WTC11 (cell line): ENCODE measurements at regions not wholly inside any gene's neighbourhood (a gene's known extent, or its start where the extent isn't known, plus 50 kb on each side); places are given as distances from the start of the nearest gene placed in this dataset.
A peak's percentile ranks its signal among the peaks of the same experiment; 100 is the strongest.

ENCODE experiments used
- ATAC-seq: fragments of 200-7000 bp; cut with Tn5 transposase; 2 replicates; pipeline ENCODE4 v1.10.0; 2021; ENCODE audit warnings: mild to moderate bottlenecking, moderate library complexity
- CTCF ChIA-PET: fragments of 300-600 bp; sonication (Branson Sonifier 250); formaldehyde crosslinking; loops from one replicate; lab custom pipeline; 2021; ENCODE audit warnings: antibody characterized with exemption; lab: Charles Lee
- POLR2A ChIA-PET: fragments of 350-600 bp; sonication (Branson Sonifier 250); formaldehyde crosslinking; loops from one replicate; lab custom pipeline; 2021; ENCODE audit warnings: antibody characterized with exemption; lab: Charles Lee
- DNase-seq: peaks from one replicate; pipeline ENCODE4 v3.0.0; 2021; ENCODE audit warnings: low spot score
- H3K27ac Mint-ChIP-seq: 2 replicates; pipeline ENCODE4 v1.8.0; 2021; ENCODE audit warnings: mixed read lengths
- H3K27me3 Mint-ChIP-seq: 2 replicates; pipeline ENCODE4 v1.8.0; 2021; ENCODE audit warnings: low read depth, mild to moderate bottlenecking, moderate library complexity, mixed read lengths
- H3K36me3 Mint-ChIP-seq: 2 replicates; pipeline ENCODE4 v1.8.0; 2021; ENCODE audit warnings: mixed read lengths
- H3K4me1 Mint-ChIP-seq: 2 replicates; pipeline ENCODE4 v1.8.0; 2022; ENCODE audit warnings: mixed read lengths
- H3K4me3 Mint-ChIP-seq: 2 replicates; pipeline ENCODE4 v1.8.0; 2021; ENCODE audit warnings: mild to moderate bottlenecking, moderate library complexity, mixed read lengths
- H3K9me3 Mint-ChIP-seq: 2 replicates; pipeline ENCODE4 v1.8.0; 2021; ENCODE audit warnings: mixed read lengths
- ELF4 ChIP-seq: sonication (generic); formaldehyde crosslinking; IDR thresholded peaks from 2 replicates; pipeline ENCODE4 v1.8.1; 2022; ENCODE audit warnings: low read depth, mild to moderate bottlenecking, moderate library complexity, missing genetic modification reagents
- ETV6 ChIP-seq: sonication (generic); formaldehyde crosslinking; IDR thresholded peaks from 2 replicates; pipeline ENCODE4 v1.8.1; 2022; ENCODE audit warnings: mild to moderate bottlenecking, missing genetic modification reagents
- FOXK1 ChIP-seq: sonication (generic); formaldehyde crosslinking; IDR thresholded peaks from 2 replicates; pipeline ENCODE4 v1.8.0; 2022; ENCODE audit warnings: mild to moderate bottlenecking, moderate library complexity, missing genetic modification reagents
- GTF2I ChIP-seq: fragments of 250-450 bp; sonication (Bioruptor Pico); conservative IDR thresholded peaks from 2 replicates; pipeline ENCODE4 v1.4.0; 2021; ENCODE audit warnings: mild to moderate bottlenecking
- KAT7 ChIP-seq: sonication (generic); formaldehyde crosslinking; IDR thresholded peaks from 2 replicates; pipeline ENCODE4 v1.8.1; 2023; ENCODE audit warnings: missing genetic modification reagents, mild to moderate bottlenecking, borderline replicate concordance
- NFATC4 ChIP-seq: fragments of 250-450 bp; sonication (Bioruptor Pico); IDR thresholded peaks from 2 replicates; pipeline ENCODE4 v1.9.0; 2021; ENCODE audit warnings: mild to moderate bottlenecking
- NFYB ChIP-seq: sonication (generic); formaldehyde crosslinking; conservative IDR thresholded peaks from 2 replicates; pipeline ENCODE4 v1.8.0; 2022; ENCODE audit warnings: low read depth, missing genetic modification reagents
- NR1H2 ChIP-seq: sonication (generic); formaldehyde crosslinking; IDR thresholded peaks from 2 replicates; pipeline ENCODE4 v1.9.0; 2021; ENCODE audit warnings: mild to moderate bottlenecking, moderate library complexity, missing genetic modification reagents
- NR3C1 ChIP-seq: sonication (generic); formaldehyde crosslinking; conservative IDR thresholded peaks from 2 replicates; pipeline ENCODE4 v1.8.1; 2023; ENCODE audit warnings: low read depth, mild to moderate bottlenecking, missing genetic modification reagents
- RORB ChIP-seq: fragments of 250-450 bp; sonication (Bioruptor Pico); IDR thresholded peaks from 2 replicates; pipeline ENCODE4 v1.9.0; 2021; ENCODE audit warnings: mild to moderate bottlenecking
- SOX15 ChIP-seq: fragments of 250-450 bp; sonication (Bioruptor Pico); IDR thresholded peaks from 2 replicates; pipeline ENCODE4 v1.9.0; 2021; ENCODE audit warnings: mild to moderate bottlenecking
- ZNF121 ChIP-seq: sonication (generic); formaldehyde crosslinking; IDR thresholded peaks from 2 replicates; pipeline ENCODE4 v1.8.0; 2023; ENCODE audit warnings: missing genetic modification reagents
- ZNF138 ChIP-seq: sonication (generic); formaldehyde crosslinking; conservative IDR thresholded peaks from 2 replicates; pipeline ENCODE4 v1.8.1; 2022; ENCODE audit warnings: mild to moderate bottlenecking, moderate library complexity, missing genetic modification reagents
- ZNF317 ChIP-seq: sonication (generic); formaldehyde crosslinking; IDR thresholded peaks from 2 replicates; pipeline ENCODE4 v1.8.1; 2023; ENCODE audit warnings: low read depth, mild to moderate bottlenecking, moderate library complexity, missing genetic modification reagents, borderline replicate concordance
- ZNF416 ChIP-seq: fragments of 250-450 bp; sonication (Bioruptor Pico); IDR thresholded peaks from 2 replicates; pipeline ENCODE4 v1.9.0; 2021; ENCODE audit warnings: mild to moderate bottlenecking, inconsistent platforms
- ZNF671 ChIP-seq: fragments of 250-450 bp; sonication (Bioruptor Pico); IDR thresholded peaks from 2 replicates; pipeline ENCODE4 v1.8.0; 2021; ENCODE audit warnings: mild to moderate bottlenecking
- TF ChIP-seq, protein P1 (sequence below): sonication (generic); formaldehyde crosslinking; conservative IDR thresholded peaks from 2 replicates; pipeline ENCODE4 v1.8.1; 2022; ENCODE audit warnings: mild to moderate bottlenecking, missing genetic modification reagents
- TF ChIP-seq, protein P2 (sequence below): sonication (generic); formaldehyde crosslinking; IDR thresholded peaks from 2 replicates; pipeline ENCODE4 v1.8.0; 2023; ENCODE audit warnings: mild to moderate bottlenecking, missing genetic modification reagents
- TF ChIP-seq, protein P3 (sequence below): sonication (generic); formaldehyde crosslinking; IDR thresholded peaks from 2 replicates; pipeline ENCODE4 v1.8.0; 2023; ENCODE audit warnings: missing genetic modification reagents, mild to moderate bottlenecking, borderline replicate concordance

DNA sequence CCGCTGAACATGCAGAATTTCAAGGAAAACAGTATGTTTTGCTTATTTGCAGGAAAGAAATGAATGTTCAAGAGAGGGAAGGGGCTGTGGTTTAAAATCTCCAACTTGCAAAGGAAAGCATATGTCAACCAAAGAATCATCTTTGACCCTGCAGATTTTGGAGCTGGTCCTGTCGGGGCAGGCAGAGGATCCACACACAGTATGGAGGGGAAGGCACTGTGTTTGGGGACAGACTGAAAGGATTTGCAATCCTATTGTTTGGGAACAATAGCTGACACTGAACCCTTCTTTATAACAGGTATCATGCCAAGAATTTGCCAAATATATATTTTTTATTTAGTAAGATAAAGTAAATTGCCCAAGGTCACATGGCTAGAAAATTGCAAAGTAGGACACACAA, 121.4 kb upstream of the ZNF618 start:
- DNase-seq (no peak), ATAC-seq (peak; percentile 60)
- Mint-ChIP-seq H3K4me3 (no peak overlapping the region), H3K36me3 (peaks cover 7% of the 10 kb centered on the region), H3K27me3 (peaks cover 24% of the 10 kb centered on the region), H3K27ac (no peak overlapping the region), H3K9me3 (peaks cover 12% of the 10 kb centered on the region), H3K4me1 (peaks cover 38% of the 10 kb centered on the region)
- TF ChIP-seq ZNF671 (CRISPR knock-in tag) (no peak), ZNF121 (CRISPR knock-in tag) (no peak), GTF2I (CRISPR knock-in tag) (no peak), RORB (CRISPR knock-in tag) (no peak)
- TF ChIP-seq, protein P1, sequence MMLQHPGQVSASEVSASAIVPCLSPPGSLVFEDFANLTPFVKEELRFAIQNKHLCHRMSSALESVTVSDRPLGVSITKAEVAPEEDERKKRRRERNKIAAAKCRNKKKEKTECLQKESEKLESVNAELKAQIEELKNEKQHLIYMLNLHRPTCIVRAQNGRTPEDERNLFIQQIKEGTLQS (CRISPR knock-in tag): no peak
- ChIA-PET POLR2A (interaction anchor here (0.7 kb wide), 1 partner anchor 341 kb away, joined by 3 read pairs; no protein-coding TSS in a partner anchor), CTCF (interaction anchor here (0.6 to 2.3 kb wide), 3 partner anchors 17 to 122 kb away, joined by 3 to 8 read pairs (median 3); no protein-coding TSS in a partner anchor)

DNA sequence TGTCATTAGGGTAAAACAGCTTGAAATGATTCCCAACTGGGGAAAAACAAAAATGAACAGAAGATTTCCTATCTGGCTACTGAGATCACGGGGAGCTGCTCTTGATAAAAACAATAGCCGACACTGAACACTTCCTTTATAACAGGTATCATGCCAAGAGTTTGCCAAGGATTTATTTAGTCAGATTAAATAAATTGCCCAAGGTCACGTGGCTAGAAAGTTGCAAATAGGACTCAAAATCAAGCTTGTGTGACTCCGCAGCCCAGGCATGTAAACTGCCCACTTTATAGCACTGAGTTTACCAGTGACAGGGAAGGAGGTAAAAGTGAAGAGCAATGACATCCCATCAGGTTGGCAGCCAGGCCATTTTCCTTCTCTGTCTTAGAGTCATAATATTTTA, 120.7 kb upstream of the ZNF618 start:
- CTCF ChIA-PET: interaction anchor here (0.6 to 2.3 kb wide), 4 partner anchors 17 to 122 kb away, joined by 3 to 8 read pairs (median 3); no protein-coding TSS in a partner anchor
- no peak for ATAC-seq
- peaks cover 24% of the 10 kb centered on the region for H3K27me3 Mint-ChIP-seq

DNA sequence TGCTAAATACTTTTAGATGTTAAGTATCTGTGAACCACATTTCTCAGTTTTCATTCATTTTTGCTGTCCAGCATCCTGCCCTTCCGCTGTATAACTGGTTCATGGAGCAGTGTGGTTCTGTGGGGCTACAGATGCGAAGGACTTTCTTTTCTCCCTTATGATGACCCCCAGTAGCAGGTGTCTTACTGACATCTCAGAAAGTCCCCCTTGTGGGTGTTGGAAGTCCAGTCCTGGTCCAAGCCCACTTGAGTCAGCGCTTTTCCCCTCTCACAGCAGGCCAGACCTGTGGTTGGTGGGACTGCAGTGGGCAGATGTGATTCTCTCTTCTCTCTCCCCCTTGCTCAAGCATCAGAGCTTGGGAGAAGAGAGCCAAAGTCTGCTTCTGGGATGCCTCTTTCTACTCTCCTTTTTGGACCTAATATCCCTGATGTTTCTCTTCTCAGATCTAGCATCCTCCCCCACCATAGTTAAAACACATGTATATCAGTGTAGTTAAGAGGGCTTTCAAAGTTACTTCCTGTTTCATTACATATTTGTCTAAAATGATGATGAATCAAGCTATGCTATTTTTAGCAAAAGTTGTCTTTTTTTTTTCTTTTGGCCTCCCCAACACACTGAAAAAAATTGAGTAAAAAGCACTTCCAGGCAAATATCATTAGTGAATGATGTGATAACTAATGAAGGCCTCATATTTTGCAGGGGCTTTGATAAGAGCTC, 119.5 kb upstream of the ZNF618 start:
- H3K9me3 Mint-ChIP-seq: peaks cover 14% of the 10 kb centered on the region
- H3K4me1 Mint-ChIP-seq: peaks cover 38% of the 10 kb centered on the region
- DNase-seq (no peak), ATAC-seq (no peak)
- TF ChIP-seq SOX15 (no peak), NR1H2 (no peak), ETV6 (CRISPR knock-in tag) (no peak), ZNF416 (CRISPR knock-in tag) (no peak), KAT7 (CRISPR knock-in tag) (no peak)
- POLR2A ChIA-PET: no interaction called here
- H3K4me3 Mint-ChIP-seq: no peak overlapping the region
- CTCF ChIA-PET: interaction anchor here (1.3 kb wide), 1 partner anchor 31 kb away, joined by 3 read pairs; no protein-coding TSS in a partner anchor
- no peak overlapping the region for H3K27ac Mint-ChIP-seq
- H3K36me3 Mint-ChIP-seq: peaks cover 7% of the 10 kb centered on the region
- H3K27me3 Mint-ChIP-seq: peaks cover 27% of the 10 kb centered on the region

More for the DNA sequence above, 120.7 kb upstream of the ZNF618 start:
- Mint-ChIP-seq H3K4me1 (peaks cover 38% of the 10 kb centered on the region), H3K27ac (no peak overlapping the region), H3K9me3 (peaks cover 14% of the 10 kb centered on the region), H3K36me3 (peaks cover 7% of the 10 kb centered on the region), H3K4me3 (no peak overlapping the region)
- no peak for DNase-seq
- TF ChIP-seq NFATC4 (CRISPR knock-in tag): no peak
- no peak for TF ChIP-seq NFYB (CRISPR knock-in tag)
- TF ChIP-seq ZNF138: no peak
- no peak for TF ChIP-seq ELF4 (CRISPR knock-in tag)
- TF ChIP-seq FOXK1 (CRISPR knock-in tag): no peak
- no peak for TF ChIP-seq NR3C1 (CRISPR knock-in tag)
- TF ChIP-seq, protein P2, sequence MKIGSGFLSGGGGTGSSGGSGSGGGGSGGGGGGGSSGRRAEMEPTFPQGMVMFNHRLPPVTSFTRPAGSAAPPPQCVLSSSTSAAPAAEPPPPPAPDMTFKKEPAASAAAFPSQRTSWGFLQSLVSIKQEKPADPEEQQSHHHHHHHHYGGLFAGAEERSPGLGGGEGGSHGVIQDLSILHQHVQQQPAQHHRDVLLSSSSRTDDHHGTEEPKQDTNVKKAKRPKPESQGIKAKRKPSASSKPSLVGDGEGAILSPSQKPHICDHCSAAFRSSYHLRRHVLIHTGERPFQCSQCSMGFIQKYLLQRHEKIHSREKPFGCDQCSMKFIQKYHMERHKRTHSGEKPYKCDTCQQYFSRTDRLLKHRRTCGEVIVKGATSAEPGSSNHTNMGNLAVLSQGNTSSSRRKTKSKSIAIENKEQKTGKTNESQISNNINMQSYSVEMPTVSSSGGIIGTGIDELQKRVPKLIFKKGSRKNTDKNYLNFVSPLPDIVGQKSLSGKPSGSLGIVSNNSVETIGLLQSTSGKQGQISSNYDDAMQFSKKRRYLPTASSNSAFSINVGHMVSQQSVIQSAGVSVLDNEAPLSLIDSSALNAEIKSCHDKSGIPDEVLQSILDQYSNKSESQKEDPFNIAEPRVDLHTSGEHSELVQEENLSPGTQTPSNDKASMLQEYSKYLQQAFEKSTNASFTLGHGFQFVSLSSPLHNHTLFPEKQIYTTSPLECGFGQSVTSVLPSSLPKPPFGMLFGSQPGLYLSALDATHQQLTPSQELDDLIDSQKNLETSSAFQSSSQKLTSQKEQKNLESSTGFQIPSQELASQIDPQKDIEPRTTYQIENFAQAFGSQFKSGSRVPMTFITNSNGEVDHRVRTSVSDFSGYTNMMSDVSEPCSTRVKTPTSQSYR (CRISPR knock-in tag): no peak
- TF ChIP-seq ZNF317 (CRISPR knock-in tag): no peak
- TF ChIP-seq, protein P3, sequence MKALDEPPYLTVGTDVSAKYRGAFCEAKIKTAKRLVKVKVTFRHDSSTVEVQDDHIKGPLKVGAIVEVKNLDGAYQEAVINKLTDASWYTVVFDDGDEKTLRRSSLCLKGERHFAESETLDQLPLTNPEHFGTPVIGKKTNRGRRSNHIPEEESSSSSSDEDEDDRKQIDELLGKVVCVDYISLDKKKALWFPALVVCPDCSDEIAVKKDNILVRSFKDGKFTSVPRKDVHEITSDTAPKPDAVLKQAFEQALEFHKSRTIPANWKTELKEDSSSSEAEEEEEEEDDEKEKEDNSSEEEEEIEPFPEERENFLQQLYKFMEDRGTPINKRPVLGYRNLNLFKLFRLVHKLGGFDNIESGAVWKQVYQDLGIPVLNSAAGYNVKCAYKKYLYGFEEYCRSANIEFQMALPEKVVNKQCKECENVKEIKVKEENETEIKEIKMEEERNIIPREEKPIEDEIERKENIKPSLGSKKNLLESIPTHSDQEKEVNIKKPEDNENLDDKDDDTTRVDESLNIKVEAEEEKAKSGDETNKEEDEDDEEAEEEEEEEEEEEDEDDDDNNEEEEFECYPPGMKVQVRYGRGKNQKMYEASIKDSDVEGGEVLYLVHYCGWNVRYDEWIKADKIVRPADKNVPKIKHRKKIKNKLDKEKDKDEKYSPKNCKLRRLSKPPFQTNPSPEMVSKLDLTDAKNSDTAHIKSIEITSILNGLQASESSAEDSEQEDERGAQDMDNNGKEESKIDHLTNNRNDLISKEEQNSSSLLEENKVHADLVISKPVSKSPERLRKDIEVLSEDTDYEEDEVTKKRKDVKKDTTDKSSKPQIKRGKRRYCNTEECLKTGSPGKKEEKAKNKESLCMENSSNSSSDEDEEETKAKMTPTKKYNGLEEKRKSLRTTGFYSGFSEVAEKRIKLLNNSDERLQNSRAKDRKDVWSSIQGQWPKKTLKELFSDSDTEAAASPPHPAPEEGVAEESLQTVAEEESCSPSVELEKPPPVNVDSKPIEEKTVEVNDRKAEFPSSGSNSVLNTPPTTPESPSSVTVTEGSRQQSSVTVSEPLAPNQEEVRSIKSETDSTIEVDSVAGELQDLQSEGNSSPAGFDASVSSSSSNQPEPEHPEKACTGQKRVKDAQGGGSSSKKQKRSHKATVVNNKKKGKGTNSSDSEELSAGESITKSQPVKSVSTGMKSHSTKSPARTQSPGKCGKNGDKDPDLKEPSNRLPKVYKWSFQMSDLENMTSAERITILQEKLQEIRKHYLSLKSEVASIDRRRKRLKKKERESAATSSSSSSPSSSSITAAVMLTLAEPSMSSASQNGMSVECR (CRISPR knock-in tag): no peak
- POLR2A ChIA-PET: no interaction called here
